Inflammatory macrophage (primary cell): ENCODE measurements at regions not wholly inside any gene's neighbourhood (a gene's known extent, or its start where the extent isn't known, plus 50 kb on each side); places are given as distances from the start of the nearest gene placed in this dataset.
A peak's percentile ranks its signal among the peaks of the same experiment; 100 is the strongest.

Experiments
- DNase-seq, 2 donors: peaks; one replicate each; pipeline ENCODE4 v3.0.0-alpha.2; 2020 to 2022

- DNase-seq, result peak in 1 of 2 donors; percentile 1
These were observed 121.1 kb upstream of the SLC35B3 start for GRCh38 chr6:8556370-8557013.

- no peak for DNase-seq
These were observed 116.6 kb upstream of the SLC35B3 start for GRCh38 chr6:8551993-8552392.

GRCh38 chr6:8551386-8551785 lies 116.0 kb upstream of the SLC35B3 start:
- no peak for DNase-seq

- DNase-seq, result no peak
These were observed 113.9 kb upstream of the SLC35B3 start for GRCh38 chr6:8549074-8549790.

GRCh38 chr6:8546496-8546895 lies 111.2 kb upstream of the SLC35B3 start:
- no peak for DNase-seq

GRCh38 chr6:8545336-8545735 lies 110.0 kb upstream of the SLC35B3 start:
- DNase-seq, result no peak

GRCh38 chr6:8543714-8544113 lies 108.4 kb upstream of the SLC35B3 start:
- no peak for DNase-seq

- DNase-seq, result no peak
These were observed 104.1 kb upstream of the SLC35B3 start for GRCh38 chr6:8539453-8539852.

GRCh38 chr6:8536122-8536521 lies 100.8 kb upstream of the SLC35B3 start:
- DNase-seq, result no peak

- DNase-seq, result no peak
These were observed 100.2 kb upstream of the SLC35B3 start for GRCh38 chr6:8535519-8535918.

GRCh38 chr6:8530785-8531435 lies 95.6 kb upstream of the SLC35B3 start:
- no peak for DNase-seq

- DNase-seq, result no peak
These were observed 93.9 kb upstream of the SLC35B3 start for GRCh38 chr6:8529250-8529649.

- DNase-seq, result no peak
These were observed 92.5 kb upstream of the SLC35B3 start for GRCh38 chr6:8527818-8528217.

- DNase-seq, result no peak
These were observed 91.3 kb upstream of the SLC35B3 start for GRCh38 chr6:8526624-8527023.

GRCh38 chr6:8525370-8525769 lies 90.0 kb upstream of the SLC35B3 start:
- DNase-seq, result no peak

GRCh38 chr6:8513174-8513573 lies 77.8 kb upstream of the SLC35B3 start:
- DNase-seq, result no peak

- no peak for DNase-seq
These were observed 71.9 kb upstream of the SLC35B3 start for GRCh38 chr6:8507286-8507685.

GRCh38 chr6:8506126-8506525 lies 70.8 kb upstream of the SLC35B3 start:
- no peak for DNase-seq

- no peak for DNase-seq
These were observed 64.2 kb upstream of the SLC35B3 start for GRCh38 chr6:8499540-8499939.

- DNase-seq, result no peak
These were observed 59.4 kb upstream of the SLC35B3 start for GRCh38 chr6:8494730-8495129.

GRCh38 chr6:8492536-8493133 lies 57.3 kb upstream of the SLC35B3 start:
- DNase-seq, result no peak
